ENCODE measurements at regions not wholly inside any gene's neighbourhood (a gene's known extent, or its start where the extent isn't known, plus 50 kb on each side); places are given as distances from the start of the nearest gene placed in this dataset.

GRCh38 chr4:66852843-66853242, 692.5 kb downstream of the CENPC start:
- no peaks in the 10 kb centered on the region for H3K36me3 ChIP-seq (ENCODE audit: control insufficient read depth, insufficient read depth, low read length)
- no peak overlapping the region for H3K4me3 ChIP-seq (ENCODE audit: low read depth, low read length)
- H3K9ac ChIP-seq (ENCODE audit: low read depth, low read length): no peak overlapping the region
- H3K27me3 ChIP-seq (ENCODE audit: control insufficient read depth, insufficient read depth, low read length): no peaks in the 10 kb centered on the region
- no peaks in the 10 kb centered on the region for H3K4me1 ChIP-seq (ENCODE audit: control insufficient read depth, insufficient read depth, low read length)
- no peaks in the 10 kb centered on the region for H3K9me3 ChIP-seq (ENCODE audit: control insufficient read depth, insufficient read depth, low read length)

DNA sequence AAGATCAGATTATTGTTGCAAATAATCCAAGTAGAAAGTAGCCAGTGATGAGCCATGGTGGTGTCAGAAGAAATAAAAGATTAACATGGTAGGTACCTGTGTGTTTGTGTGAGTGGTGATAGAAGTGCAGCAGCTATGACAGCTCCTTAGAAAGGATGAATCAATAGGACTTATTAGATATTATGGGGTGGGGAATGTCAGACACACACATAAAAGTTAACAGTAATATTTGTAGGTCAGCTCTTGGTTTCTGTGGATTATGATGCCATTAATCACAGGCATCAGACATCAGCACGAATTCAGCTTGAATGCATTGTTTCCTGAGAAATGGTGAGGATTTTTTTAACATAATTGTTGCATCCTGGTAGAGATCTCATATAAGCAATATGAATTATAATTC, 695.7 kb downstream of the CENPC start:
- H3K9ac ChIP-seq (ENCODE audit: low read depth, low read length): no peak overlapping the region
- no peaks in the 10 kb centered on the region for H3K9me3 ChIP-seq (ENCODE audit: control insufficient read depth, insufficient read depth, low read length)
- no peaks in the 10 kb centered on the region for H3K4me1 ChIP-seq (ENCODE audit: control insufficient read depth, insufficient read depth, low read length)
- no peaks in the 10 kb centered on the region for H3K36me3 ChIP-seq (ENCODE audit: control insufficient read depth, insufficient read depth, low read length)
- H3K4me3 ChIP-seq (ENCODE audit: low read depth, low read length): no peak overlapping the region
- H3K27me3 ChIP-seq (ENCODE audit: control insufficient read depth, insufficient read depth, low read length): no peaks in the 10 kb centered on the region

- Histone ChIP-seq H3K4me3 (ENCODE audit: low read depth, low read length) (no peak overlapping the region), H3K4me1 (ENCODE audit: control insufficient read depth, insufficient read depth, low read length) (no peaks in the 10 kb centered on the region), H3K9me3 (ENCODE audit: control insufficient read depth, insufficient read depth, low read length) (no peaks in the 10 kb centered on the region), H3K36me3 (ENCODE audit: control insufficient read depth, insufficient read depth, low read length) (no peaks in the 10 kb centered on the region), H3K27me3 (ENCODE audit: control insufficient read depth, insufficient read depth, low read length) (no peaks in the 10 kb centered on the region), H3K9ac (ENCODE audit: low read depth, low read length) (no peak overlapping the region)
These were observed 702.6 kb downstream of the CENPC start for GRCh38 chr4:66842724-66843088.

DNA sequence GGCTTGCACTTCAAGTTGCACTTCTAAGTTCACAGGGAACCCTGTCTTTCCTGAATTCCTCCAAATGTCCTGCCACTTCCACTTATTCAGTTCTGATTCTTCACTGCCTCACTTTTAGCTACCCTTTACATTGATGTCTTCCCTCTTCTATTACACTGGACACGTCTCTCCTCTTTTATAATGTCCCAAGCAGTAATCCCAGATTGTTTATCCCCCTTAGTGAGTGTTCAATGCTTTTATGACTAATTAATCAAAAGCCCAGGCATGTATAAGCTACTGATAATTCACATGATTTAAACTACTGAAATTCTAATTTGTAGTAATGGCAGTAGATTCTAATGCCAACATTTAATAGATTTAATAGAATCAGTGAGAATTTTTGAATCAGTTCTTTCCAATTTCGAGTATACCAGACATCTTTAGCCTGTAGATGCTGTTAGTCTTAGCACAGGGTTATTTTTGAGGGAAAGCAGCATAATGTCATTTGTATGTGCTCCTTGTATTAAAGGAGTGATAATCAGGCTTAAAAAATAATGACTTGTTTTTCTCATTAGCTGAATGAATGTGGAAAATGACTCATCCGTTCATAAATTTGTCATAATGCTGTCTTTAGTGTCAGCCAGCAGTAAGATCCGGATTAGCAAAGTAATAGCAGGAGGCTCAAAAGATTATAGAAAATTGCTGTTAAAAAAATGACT, 703.1 kb downstream of the CENPC start:
- Histone ChIP-seq H3K9me3 (ENCODE audit: control insufficient read depth, insufficient read depth, low read length) (no peaks in the 10 kb centered on the region), H3K4me1 (ENCODE audit: control insufficient read depth, insufficient read depth, low read length) (no peaks in the 10 kb centered on the region), H3K27me3 (ENCODE audit: control insufficient read depth, insufficient read depth, low read length) (no peaks in the 10 kb centered on the region), H3K4me3 (ENCODE audit: low read depth, low read length) (no peak overlapping the region), H3K36me3 (ENCODE audit: control insufficient read depth, insufficient read depth, low read length) (no peaks in the 10 kb centered on the region), H3K9ac (ENCODE audit: low read depth, low read length) (no peak overlapping the region)

GRCh38 chr4:66840178-66840577, 705.1 kb downstream of the CENPC start:
- H3K9me3 ChIP-seq (ENCODE audit: control insufficient read depth, insufficient read depth, low read length): no peaks in the 10 kb centered on the region
- no peaks in the 10 kb centered on the region for H3K27me3 ChIP-seq (ENCODE audit: control insufficient read depth, insufficient read depth, low read length)
- H3K4me1 ChIP-seq (ENCODE audit: control insufficient read depth, insufficient read depth, low read length): no peaks in the 10 kb centered on the region
- H3K4me3 ChIP-seq (ENCODE audit: low read depth, low read length): no peak overlapping the region
- H3K9ac ChIP-seq (ENCODE audit: low read depth, low read length): no peak overlapping the region
- H3K36me3 ChIP-seq (ENCODE audit: control insufficient read depth, insufficient read depth, low read length): no peaks in the 10 kb centered on the region

- H3K9ac ChIP-seq (ENCODE audit: low read depth, low read length): no peak overlapping the region
- no peaks in the 10 kb centered on the region for H3K9me3 ChIP-seq (ENCODE audit: control insufficient read depth, insufficient read depth, low read length)
- no peaks in the 10 kb centered on the region for H3K27me3 ChIP-seq (ENCODE audit: control insufficient read depth, insufficient read depth, low read length)
- no peaks in the 10 kb centered on the region for H3K4me1 ChIP-seq (ENCODE audit: control insufficient read depth, insufficient read depth, low read length)
- H3K36me3 ChIP-seq (ENCODE audit: control insufficient read depth, insufficient read depth, low read length): no peaks in the 10 kb centered on the region
- no peak overlapping the region for H3K4me3 ChIP-seq (ENCODE audit: low read depth, low read length)
These were observed 707.9 kb downstream of the CENPC start for GRCh38 chr4:66837279-66837922.

GRCh38 chr4:66829310-66829709, 716.0 kb downstream of the CENPC start:
- Histone ChIP-seq H3K36me3 (ENCODE audit: control insufficient read depth, insufficient read depth, low read length) (no peaks in the 10 kb centered on the region), H3K9me3 (ENCODE audit: control insufficient read depth, insufficient read depth, low read length) (no peaks in the 10 kb centered on the region), H3K27me3 (ENCODE audit: control insufficient read depth, insufficient read depth, low read length) (no peaks in the 10 kb centered on the region), H3K9ac (ENCODE audit: low read depth, low read length) (no peak overlapping the region), H3K4me1 (ENCODE audit: control insufficient read depth, insufficient read depth, low read length) (no peaks in the 10 kb centered on the region), H3K4me3 (ENCODE audit: low read depth, low read length) (no peak overlapping the region)

GRCh38 chr4:66820681-66821080, 724.6 kb downstream of the CENPC start:
- no peaks in the 10 kb centered on the region for H3K4me1 ChIP-seq (ENCODE audit: control insufficient read depth, insufficient read depth, low read length)
- H3K36me3 ChIP-seq (ENCODE audit: control insufficient read depth, insufficient read depth, low read length): no peaks in the 10 kb centered on the region
- no peaks in the 10 kb centered on the region for H3K9me3 ChIP-seq (ENCODE audit: control insufficient read depth, insufficient read depth, low read length)
- no peak overlapping the region for H3K9ac ChIP-seq (ENCODE audit: low read depth, low read length)
- H3K27me3 ChIP-seq (ENCODE audit: control insufficient read depth, insufficient read depth, low read length): no peaks in the 10 kb centered on the region
- no peak overlapping the region for H3K4me3 ChIP-seq (ENCODE audit: low read depth, low read length)

DNA sequence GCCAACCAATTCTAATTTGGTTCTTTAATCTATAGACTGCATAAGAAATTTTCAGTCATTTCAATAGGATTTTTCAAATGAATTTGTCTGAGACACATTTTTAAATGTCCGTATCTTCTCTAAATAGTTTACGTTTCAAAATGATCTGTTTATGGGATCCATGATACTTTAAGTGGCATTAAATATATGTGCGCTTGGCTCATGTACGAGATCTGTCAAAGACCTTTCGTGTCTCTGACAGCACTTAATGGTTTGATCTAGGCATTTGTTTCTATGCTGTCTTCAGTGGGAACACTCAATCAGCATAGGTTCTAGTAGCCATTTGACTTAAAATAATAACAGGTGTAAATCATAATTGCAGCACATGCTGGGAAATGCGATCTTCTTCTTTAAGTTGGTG, 731.0 kb downstream of the CENPC start:
- no peak overlapping the region for H3K4me3 ChIP-seq (ENCODE audit: low read depth, low read length)

GRCh38 chr4:66805582-66805981, 739.7 kb downstream of the CENPC start:
- Histone ChIP-seq H3K4me1 (ENCODE audit: control insufficient read depth, insufficient read depth, low read length) (no peaks in the 10 kb centered on the region), H3K36me3 (ENCODE audit: control insufficient read depth, insufficient read depth, low read length) (no peaks in the 10 kb centered on the region), H3K4me3 (ENCODE audit: low read depth, low read length) (no peak overlapping the region), H3K9ac (ENCODE audit: low read depth, low read length) (no peak overlapping the region), H3K27me3 (ENCODE audit: control insufficient read depth, insufficient read depth, low read length) (no peaks in the 10 kb centered on the region), H3K9me3 (ENCODE audit: control insufficient read depth, insufficient read depth, low read length) (no peaks in the 10 kb centered on the region)

More for the DNA sequence above, 731.0 kb downstream of the CENPC start:
- H3K9me3 ChIP-seq (ENCODE audit: control insufficient read depth, insufficient read depth, low read length): no peaks in the 10 kb centered on the region
- H3K4me1 ChIP-seq (ENCODE audit: control insufficient read depth, insufficient read depth, low read length): no peaks in the 10 kb centered on the region
- no peaks in the 10 kb centered on the region for H3K36me3 ChIP-seq (ENCODE audit: control insufficient read depth, insufficient read depth, low read length)
- H3K9ac ChIP-seq (ENCODE audit: low read depth, low read length): no peak overlapping the region
- H3K27me3 ChIP-seq (ENCODE audit: control insufficient read depth, insufficient read depth, low read length): no peaks in the 10 kb centered on the region

DNA sequence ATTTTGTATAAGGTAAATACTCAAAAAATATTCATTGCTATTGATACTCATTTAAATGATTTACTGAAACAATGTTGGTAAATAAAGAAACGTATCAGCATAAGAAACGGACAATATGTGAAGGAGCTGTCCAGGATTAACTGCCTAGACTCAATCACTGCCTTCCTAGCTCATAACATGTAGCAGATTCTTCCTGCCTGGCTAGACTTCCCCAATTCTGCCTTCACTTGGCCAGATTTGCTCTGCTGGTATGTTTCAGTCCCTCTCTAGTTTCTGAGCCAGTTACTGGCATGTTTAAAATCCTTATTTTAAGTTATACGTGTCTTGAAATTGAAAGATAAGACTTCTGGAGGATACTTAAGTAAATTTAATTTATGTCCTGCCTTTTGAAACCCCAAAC, 740.3 kb downstream of the CENPC start:
- Histone ChIP-seq H3K4me1 (ENCODE audit: control insufficient read depth, insufficient read depth, low read length) (no peaks in the 10 kb centered on the region), H3K9me3 (ENCODE audit: control insufficient read depth, insufficient read depth, low read length) (no peaks in the 10 kb centered on the region), H3K27me3 (ENCODE audit: control insufficient read depth, insufficient read depth, low read length) (no peaks in the 10 kb centered on the region), H3K4me3 (ENCODE audit: low read depth, low read length) (no peak overlapping the region), H3K9ac (ENCODE audit: low read depth, low read length) (no peak overlapping the region), H3K36me3 (ENCODE audit: control insufficient read depth, insufficient read depth, low read length) (no peaks in the 10 kb centered on the region)

- H3K4me1 ChIP-seq (ENCODE audit: control insufficient read depth, insufficient read depth, low read length): no peaks in the 10 kb centered on the region
- H3K9ac ChIP-seq (ENCODE audit: low read depth, low read length): no peak overlapping the region
- H3K27me3 ChIP-seq (ENCODE audit: control insufficient read depth, insufficient read depth, low read length): no peaks in the 10 kb centered on the region
- H3K9me3 ChIP-seq (ENCODE audit: control insufficient read depth, insufficient read depth, low read length): no peaks in the 10 kb centered on the region
- H3K36me3 ChIP-seq (ENCODE audit: control insufficient read depth, insufficient read depth, low read length): no peaks in the 10 kb centered on the region
- H3K4me3 ChIP-seq (ENCODE audit: low read depth, low read length): no peak overlapping the region
These were observed 747.7 kb downstream of the CENPC start for GRCh38 chr4:66797608-66798007.

All from iPS-15b (cell line).